K562 (cell line): ENCODE measurements at regions not wholly inside any gene's neighbourhood (a gene's known extent, or its start where the extent isn't known, plus 50 kb on each side); places are given as distances from the start of the nearest gene placed in this dataset.

ENCODE experiments used
- ATAC-seq: fragments of 200-7000 bp; cut with Tn5 transposase; 3 replicates; pipeline ENCODE4 v1.9.1; 2020; ENCODE audit warnings: moderate library complexity
- BruUV-seq: library from RNA; stranded (reverse); fragments of 400-500 nt; replicated peaks from 2 replicates; lab custom pipeline; 2021; lab: Mats Ljungman, UMichigan
- CTCF ChIA-PET: fragments of 300-600 bp; formaldehyde crosslinking; extraction: SDS; loops from one replicate; lab custom pipeline; 2021; ENCODE audit warnings: low intra/inter-chr PET ratio; lab: Yijun Ruan, JAX
- POLR2A ChIA-PET: fragments of 300-600, 350-650 bp; sonication (Branson Sonifier 250); formaldehyde crosslinking; extraction: SDS; loops from one replicate; lab custom pipeline; 2021; ENCODE audit warnings: antibody characterized with exemption, inconsistent platforms; lab: Yijun Ruan, JAX
- DNase-seq, 4 experiments: peaks; one replicate each; pipeline versions ENCODE4 v3.0.0 to v3.0.0-alpha.2; 2011 to 2018; ENCODE audit warnings: low spot score in 3 of 4, mixed read lengths in 3 of 4; ENCODE audit errors: extremely low read depth in 1 of 4
- FAIRE-seq: peaks from 2 replicates; lab custom pipeline; 2011; peaks lifted over from hg19 to GRCh38; lab: Jason Lieb, UNC
- H2AFZ ChIP-seq: 2 replicates; pipeline ENCODE4 v1.6.0; 2011; ENCODE audit warnings: low read depth, low read length, control low read depth, inconsistent platforms
- H3K27ac ChIP-seq: fragments of 200-600 bp; 3 replicates; pipeline ENCODE4 v1.8.0; 2011; ENCODE audit warnings: low read depth, mild to moderate bottlenecking, control low read depth, inconsistent platforms, low read length, moderate library complexity, mixed read lengths; ENCODE audit errors: extremely low read depth
- H3K27me3 ChIP-seq, 2 experiments: fragments of 300-600 bp in 1 of 2; 2 replicates in 1 of 2; 3 replicates in 1 of 2; pipeline versions ENCODE4 v1.6.0 to v1.8.0; 2011; ENCODE audit warnings: inconsistent platforms in 2 of 2, low read length in 2 of 2, mild to moderate bottlenecking in 1 of 2, mixed read lengths in 1 of 2, moderate library complexity in 1 of 2; ENCODE audit not compliant: control insufficient read depth in 2 of 2, insufficient read depth in 2 of 2
- H3K36me3 ChIP-seq: fragments of 300-600 bp; 3 replicates; pipeline ENCODE4 v1.8.0; 2011; ENCODE audit warnings: mild to moderate bottlenecking, low read length, inconsistent platforms; ENCODE audit not compliant: control insufficient read depth, insufficient read depth
- H3K4me1 ChIP-seq, 2 experiments: fragments of 200-600 bp in 1 of 2; replicated peaks in 1 of 2; 2 replicates in 1 of 2; 3 replicates in 1 of 2; pipeline versions ENCODE4 v1.5.1 to v1.8.0; 2011; ENCODE audit warnings: inconsistent platforms in 2 of 2, low read length in 2 of 2, mild to moderate bottlenecking in 1 of 2, mixed read lengths in 1 of 2, moderate library complexity in 1 of 2; ENCODE audit not compliant: control insufficient read depth in 2 of 2, insufficient read depth in 2 of 2
- H3K4me2 ChIP-seq: 2 replicates; pipeline ENCODE4 v1.6.1; 2011; ENCODE audit warnings: low read length, control low read depth, inconsistent platforms, mixed read lengths; ENCODE audit not compliant: insufficient read depth
- H3K4me3 ChIP-seq: fragments of 200-600 bp; sonication (generic), shearing (Covaris generic); 2 replicates; pipeline ENCODE4 v1.5.1; 2016; ENCODE audit warnings: control low read depth, inconsistent platforms
- H3K79me2 ChIP-seq: fragments of 200-600 bp; 3 replicates; pipeline ENCODE4 v1.8.0; 2011; ENCODE audit warnings: low read length, inconsistent platforms; ENCODE audit not compliant: control insufficient read depth, insufficient read depth
- H3K9ac ChIP-seq, 2 experiments: 2 replicates each; pipeline versions ENCODE4 v1.6.0 to v1.6.1; 2011; ENCODE audit warnings: low read depth in 2 of 2, low read length in 2 of 2, control low read depth in 1 of 2, inconsistent platforms in 1 of 2, mild to moderate bottlenecking in 1 of 2, mixed read lengths in 1 of 2; ENCODE audit not compliant: insufficient read depth in 1 of 2
- H3K9me1 ChIP-seq: one replicate; pipeline ENCODE4 v1.6.0; 2011; ENCODE audit warnings: inconsistent platforms, mild to moderate bottlenecking, low read length, moderate library complexity; ENCODE audit not compliant: control insufficient read depth, insufficient read depth
- H3K9me3 ChIP-seq: replicated peaks from 2 replicates; pipeline ENCODE4 v1.5.1; 2011; ENCODE audit warnings: low read depth, low read length, inconsistent platforms; ENCODE audit not compliant: control insufficient read depth, insufficient read depth
- H4K20me1 ChIP-seq: replicated peaks from 2 replicates; pipeline ENCODE4 v1.6.1; 2011; ENCODE audit warnings: low read length, inconsistent platforms, mixed read lengths; ENCODE audit not compliant: control insufficient read depth, insufficient read depth
- ADNP ChIP-seq: fragments of 200-800 bp; sonication (Bioruptor generic); IDR thresholded peaks from 2 replicates; pipeline ENCODE4 v1.6.1; 2016; ENCODE audit warnings: missing genetic modification characterization, missing compliant biosample characterization
- CREM ChIP-seq: IDR thresholded peaks from 2 replicates; pipeline ENCODE4 v1.6.1; 2014; ENCODE audit warnings: antibody characterized with exemption, low read depth
- DACH1 ChIP-seq: fragments of 450-650 bp; IDR thresholded peaks from 2 replicates; pipeline ENCODE4 v1.6.1; 2018; ENCODE audit not compliant: partially characterized antibody
- GABPA ChIP-seq: fragments of 200-800 bp; sonication (Bioruptor generic); conservative IDR thresholded peaks from 2 replicates; pipeline ENCODE4 v1.6.1; 2016; ENCODE audit warnings: low read depth, missing genetic modification characterization, missing compliant biosample characterization
- MYC ChIP-seq, 2 experiments: fragments of 250-450 bp in 1 of 2; sonication (Bioruptor Pico) in 1 of 2; IDR thresholded peaks; 2 replicates each; pipeline versions ENCODE4 v1.5.1 to v1.6.1; 2012 to 2021; ENCODE audit warnings: low read depth in 2 of 2, borderline replicate concordance in 1 of 2, improper control_type of control experiment in 1 of 2, low read length in 1 of 2, mild to moderate bottlenecking in 1 of 2, moderate library complexity in 1 of 2
- NR1H2 ChIP-seq: sonication (generic); formaldehyde crosslinking; IDR thresholded peaks from 2 replicates; pipeline ENCODE4 v1.4.0; 2020; ENCODE audit warnings: mild to moderate bottlenecking, missing genetic modification reagents
- PATZ1 ChIP-seq: fragments of 250-450 bp; sonication (Bioruptor Pico); IDR thresholded peaks from 2 replicates; pipeline ENCODE4 v1.5.0; 2020; ENCODE audit warnings: mild to moderate bottlenecking, borderline replicate concordance
- PML ChIP-seq: IDR thresholded peaks from 2 replicates; pipeline ENCODE4 v1.6.1; 2012; ENCODE audit warnings: low read length, inconsistent platforms
- PTRF ChIP-seq: fragments of 450-650 bp; IDR thresholded peaks from 2 replicates; pipeline ENCODE4 v1.6.1; 2016; ENCODE audit warnings: mild to moderate bottlenecking, missing genetic modification characterization, missing compliant biosample characterization
- PURB ChIP-seq: sonication (generic); formaldehyde crosslinking; IDR thresholded peaks from 2 replicates; pipeline ENCODE4 v1.9.0; 2021; ENCODE audit warnings: low read depth, mild to moderate bottlenecking, missing genetic modification reagents
- SMARCC2 ChIP-seq: fragments of 450-650 bp; IDR thresholded peaks from 2 replicates; pipeline ENCODE4 v1.6.1; 2017; ENCODE audit warnings: antibody characterized with exemption, moderate library complexity, mild to moderate bottlenecking, low read depth
- SOX6 ChIP-seq: fragments of 450-650 bp; IDR thresholded peaks from 2 replicates; pipeline ENCODE4 v1.6.1; 2014; ENCODE audit warnings: mild to moderate bottlenecking
- TOE1 ChIP-seq, 2 experiments: fragments of 450-650 bp in 1 of 2; sonication (generic) in 1 of 2; formaldehyde crosslinking in 1 of 2; IDR thresholded peaks; 2 replicates each; pipeline versions ENCODE4 v1.7.1 to v1.8.0; 2016 to 2022; ENCODE audit warnings: borderline replicate concordance in 2 of 2, mild to moderate bottlenecking in 2 of 2, antibody characterized with exemption in 1 of 2, inconsistent platforms in 1 of 2, low read depth in 1 of 2, missing genetic modification reagents in 1 of 2, moderate library complexity in 1 of 2
- XRCC3 ChIP-seq: fragments of 450-650 bp; IDR thresholded peaks from 2 replicates; pipeline ENCODE4 v1.6.1; 2017; ENCODE audit warnings: mild to moderate bottlenecking, moderate library complexity
- ZNF444 ChIP-seq: fragments of 250-450 bp; sonication (Bioruptor Pico); IDR thresholded peaks from 2 replicates; pipeline ENCODE4 v1.4.0; 2020; ENCODE audit warnings: mild to moderate bottlenecking, moderate library complexity
- WGBS: fragments of 100-300 bp; shearing (Covaris generic); methylation state at CpG from one replicate; pipeline ENCODE4 v1.1.6; 2016; ENCODE audit warnings: low coverage, mixed read lengths; ENCODE audit not compliant: insufficient coverage; ENCODE audit errors: missing lambda C conversion rate; 5-methylcytosine and 5-hydroxymethylcytosine counted together
- in situ Hi-C: fragments of 300-500 bp; cut with MboI; formaldehyde crosslinking; loops from 4 replicates; pipeline ENCODE4 v1.15.0; 2018; ENCODE audit warnings: inconsistent platforms, mixed read lengths
- intact Hi-C: fragments of 100-400 bp; cut with micrococcal nuclease; formaldehyde crosslinking; loops from 2 replicates; pipeline ENCODE4 v1.14.2; 2022
- TF ChIP-seq, protein P1 (sequence below): sonication (generic); IDR thresholded peaks from 2 replicates; pipeline ENCODE4 v1.6.1; 2016

GRCh38 chr1:5526385-5526750 is 465.9 kb downstream of the NPHP4 start:
- 5% methylated on average over 8 of the region's 8 CpGs for WGBS
- CTCF ChIA-PET = no interaction called here
- ATAC-seq = no peak
- Histone ChIP-seq H3K4me1 (no peaks in the 10 kb centered on the region), H4K20me1 (no peaks in the 10 kb centered on the region), H3K4me3 (no peak overlapping the region), H3K79me2 (no peaks in the 10 kb centered on the region), H3K27ac (no peak overlapping the region), H3K9ac (no peak overlapping the region)
- no peak for FAIRE-seq
- POLR2A ChIA-PET = no interaction called here
- TF ChIP-seq TOE1 (IDR thresholded peaks at IDR 0.05; ENCODE audit: borderline replicate concordance) (no peak), TOE1 (CRISPR knock-in tag; IDR thresholded peaks at IDR 0.05; ENCODE audit: borderline replicate concordance, low read depth) (no peak), SOX6 (no peak), MYC (IDR thresholded peaks at IDR 0.05; ENCODE audit: low read depth, low read length) (no peak), MYC (CRISPR knock-in tag; IDR thresholded peaks at IDR 0.05; ENCODE audit: borderline replicate concordance, low read depth) (no peak), PATZ1 (CRISPR knock-in tag) (no peak), PURB (CRISPR knock-in tag) (no peak), ADNP (tag) (no peak), PTRF (no peak), PML (no peak), NR1H2 (CRISPR knock-in tag) (no peak), CREM (no peak), ZNF444 (CRISPR knock-in tag) (no peak), GABPA (no peak), SMARCC2 (no peak), XRCC3 (no peak), DACH1 (no peak)
- TF ChIP-seq, protein P1, sequence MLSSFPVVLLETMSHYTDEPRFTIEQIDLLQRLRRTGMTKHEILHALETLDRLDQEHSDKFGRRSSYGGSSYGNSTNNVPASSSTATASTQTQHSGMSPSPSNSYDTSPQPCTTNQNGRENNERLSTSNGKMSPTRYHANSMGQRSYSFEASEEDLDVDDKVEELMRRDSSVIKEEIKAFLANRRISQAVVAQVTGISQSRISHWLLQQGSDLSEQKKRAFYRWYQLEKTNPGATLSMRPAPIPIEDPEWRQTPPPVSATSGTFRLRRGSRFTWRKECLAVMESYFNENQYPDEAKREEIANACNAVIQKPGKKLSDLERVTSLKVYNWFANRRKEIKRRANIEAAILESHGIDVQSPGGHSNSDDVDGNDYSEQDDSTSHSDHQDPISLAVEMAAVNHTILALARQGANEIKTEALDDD = no peak
- TF ChIP-seq, all 486 proteins: peak for 0
- Histone ChIP-seq H3K36me3 (no peaks in the 10 kb centered on the region), H3K9me3 (no peaks in the 10 kb centered on the region), H3K4me2 (no peak overlapping the region), H3K27me3 (peaks cover 6 to 39% of the 10 kb centered on the region in 2 experiments; a peak in 3 of 5 replicates), H3K9me1 (no peaks in the 10 kb centered on the region), H2AFZ (no peak overlapping the region)
- intact Hi-C loops = no loop called here
- in situ Hi-C loops = no loop called here
- no TSS peak for BruUV-seq
- peak in 1 of 4 experiments; percentile 4 for DNase-seq
